Mammary epithelial cell (primary cell): ENCODE measurements at regions not wholly inside any gene's neighbourhood (a gene's known extent, or its start where the extent isn't known, plus 50 kb on each side); places are given as distances from the start of the nearest gene placed in this dataset.
"Not testable (repeated sequence)": the region's sequence is repeated elsewhere in the genome, so short reads cannot be mapped to it uniquely, and the experiment has no call there.

Source experiments
- EZH2 ChIP-seq: IDR thresholded peaks from 2 replicates; pipeline ENCODE4 v1.6.1; 2012; ENCODE audit warnings: low read length, inconsistent platforms, borderline replicate concordance
- TF ChIP-seq, protein P1 (sequence below), 2 donors: IDR thresholded peaks in 1 of 2; conservative IDR thresholded peaks in 1 of 2; 2 replicates each; pipeline ENCODE4 v1.5.1; 2011 to 2012; ENCODE audit warnings: inconsistent platforms in 2 of 2, low read length in 2 of 2, mild to moderate bottlenecking in 2 of 2, control low read depth in 1 of 2, low read depth in 1 of 2; ENCODE audit not compliant: insufficient read depth in 1 of 2; ENCODE audit errors: extremely low read depth in 1 of 2

DNA sequence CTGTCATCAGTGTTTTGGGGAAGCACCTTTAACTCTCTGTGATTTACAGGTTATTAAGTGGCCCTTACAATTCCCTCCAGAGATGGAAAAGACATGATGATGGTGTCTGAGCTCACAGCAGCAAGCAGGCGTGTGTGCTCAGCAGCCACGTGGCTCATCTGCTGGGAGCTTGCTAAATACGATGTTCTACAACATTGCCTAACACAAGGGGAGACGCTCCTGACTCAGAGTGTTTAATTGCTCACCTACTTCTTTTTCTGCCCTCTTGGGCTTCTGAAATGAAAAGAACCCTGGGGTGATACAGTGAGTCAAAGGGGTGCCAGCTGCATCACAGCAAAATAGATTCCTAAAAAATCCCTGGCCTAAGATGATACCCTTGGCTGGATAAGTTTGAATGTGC, 56.2 kb upstream of the SAMD11 start:
- TF ChIP-seq, protein P1, sequence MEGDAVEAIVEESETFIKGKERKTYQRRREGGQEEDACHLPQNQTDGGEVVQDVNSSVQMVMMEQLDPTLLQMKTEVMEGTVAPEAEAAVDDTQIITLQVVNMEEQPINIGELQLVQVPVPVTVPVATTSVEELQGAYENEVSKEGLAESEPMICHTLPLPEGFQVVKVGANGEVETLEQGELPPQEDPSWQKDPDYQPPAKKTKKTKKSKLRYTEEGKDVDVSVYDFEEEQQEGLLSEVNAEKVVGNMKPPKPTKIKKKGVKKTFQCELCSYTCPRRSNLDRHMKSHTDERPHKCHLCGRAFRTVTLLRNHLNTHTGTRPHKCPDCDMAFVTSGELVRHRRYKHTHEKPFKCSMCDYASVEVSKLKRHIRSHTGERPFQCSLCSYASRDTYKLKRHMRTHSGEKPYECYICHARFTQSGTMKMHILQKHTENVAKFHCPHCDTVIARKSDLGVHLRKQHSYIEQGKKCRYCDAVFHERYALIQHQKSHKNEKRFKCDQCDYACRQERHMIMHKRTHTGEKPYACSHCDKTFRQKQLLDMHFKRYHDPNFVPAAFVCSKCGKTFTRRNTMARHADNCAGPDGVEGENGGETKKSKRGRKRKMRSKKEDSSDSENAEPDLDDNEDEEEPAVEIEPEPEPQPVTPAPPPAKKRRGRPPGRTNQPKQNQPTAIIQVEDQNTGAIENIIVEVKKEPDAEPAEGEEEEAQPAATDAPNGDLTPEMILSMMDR (conservative IDR thresholded peaks at IDR 0.05 in 1 of 2, IDR thresholded peaks at IDR 0.05 in 1 of 2; ENCODE audit: extremely low read depth in 1 of 2, insufficient read depth in 1 of 2, low read depth in 1 of 2, low read length in 2 of 2): not testable (repeated sequence)
- TF ChIP-seq EZH2: not testable (repeated sequence)
